Adrenal gland (tissue), 9 donors: ENCODE measurements at regions not wholly inside any gene's neighbourhood (a gene's known extent, or its start where the extent isn't known, plus 50 kb on each side); places are given as distances from the start of the nearest gene placed in this dataset.

ENCODE experiments used
- DNase-seq, 7 donors: peaks; one replicate each; pipeline ENCODE4 v3.0.0-alpha.2; 2019 to 2020
- H3K27ac ChIP-seq, 5 donors: fragments of 200-600 bp; sonication (generic) in 4 of 5; 1 replicate in 3 of 5; 2 replicates in 2 of 5; pipeline versions ENCODE4 v1.5.1 to v1.8.0; 2016 to 2020; ENCODE audit warnings: mild to moderate bottlenecking in 1 of 5
- H3K27me3 ChIP-seq: fragments of 200-600 bp; 2 replicates; pipeline ENCODE4 v1.8.0; 2021
- H3K36me3 ChIP-seq, 2 donors: fragments of 200-600 bp; replicated peaks in 1 of 2; 1 replicate in 1 of 2; 2 replicates in 1 of 2; pipeline versions ENCODE4 v1.5.1 to v1.8.0; 2018 to 2022
- H3K4me1 ChIP-seq, 2 donors: fragments of 200-600 bp; replicated peaks in 1 of 2; 1 replicate in 1 of 2; 2 replicates in 1 of 2; pipeline versions ENCODE4 v1.5.1 to v1.8.0; 2018 to 2021
- H3K4me3 ChIP-seq, 4 donors: fragments of 200-600 bp; sonication (generic) in 3 of 4; one replicate each; pipeline ENCODE4 v1.5.1; 2016 to 2018
- H3K9me3 ChIP-seq, 3 donors: fragments of 200-600 bp; sonication (generic) in 1 of 3; replicated peaks in 1 of 3; 1 replicate in 2 of 3; 2 replicates in 1 of 3; pipeline versions ENCODE4 v1.5.1 to v1.8.0; 2016 to 2021
- CTCF ChIP-seq, 6 experiments: fragments of 450-650 bp in 4 of 6; fragments of 200-600 bp in 2 of 6; sonication (generic) in 1 of 6; IDR thresholded peaks; 1 replicate in 5 of 6; 2 replicates in 1 of 6; pipeline versions ENCODE4 v1.5.1 to v1.8.0; 2016 to 2021; ENCODE audit warnings: antibody characterized with exemption in 6 of 6, mild to moderate bottlenecking in 2 of 6, moderate library complexity in 1 of 6
- POLR2A ChIP-seq, 2 donors: fragments of 450-650 bp; IDR thresholded peaks; one replicate each; pipeline ENCODE4 v1.6.1; 2017; ENCODE audit warnings: antibody characterized with exemption in 2 of 2, mild to moderate bottlenecking in 2 of 2, moderate library complexity in 1 of 2
- WGBS, 4 donors: extraction: QIAGEN DNeasy Blood & Tissue Kit in 2 of 4; methylation state at CpG; one replicate each; pipeline versions ENCODE4 v1.1.5 to v1.1.7; 2013 to 2017; 5-methylcytosine and 5-hydroxymethylcytosine counted together
- intact Hi-C, 2 donors: fragments of 100-400 bp; cut with DNase I; formaldehyde crosslinking; loops; one replicate each; pipeline versions ENCODE4 v1.14.1 to v1.15.0; 2022 to 2023
- donor health status: healthy with polysubstance abuse.
- donor health status: Bipolar disorder and iron deficiency.
- donor health status: DM: yes; HTN: yes; CAD: no.
- donor health status: DM: no; HTN: no; CAD: no.
- donor health status: DM: no; HTN: no; CAD: no.

GRCh38 chr21:22263890-22264289 is 1265.7 kb downstream of the NCAM2 start:
- Histone ChIP-seq H3K36me3 (no peaks in the 10 kb centered on the region), H3K27ac (no peak overlapping the region), H3K9me3 (no peaks in the 10 kb centered on the region), H3K4me1 (no peaks in the 10 kb centered on the region), H3K4me3 (no peak overlapping the region), H3K27me3 (no peaks in the 10 kb centered on the region)
- WGBS, 4 donors = 91 to 94% (median 93%) methylated on average over 8 of the region's 8 CpGs
- no peak for DNase-seq
- intact Hi-C loops = no loop called here
- no peak for TF ChIP-seq CTCF (IDR thresholded peaks at IDR 0.05)
- no peak for TF ChIP-seq POLR2A (IDR thresholded peaks at IDR 0.05)

- Histone ChIP-seq H3K4me1 (no peaks in the 10 kb centered on the region), H3K4me3 (no peak overlapping the region), H3K27ac (no peak overlapping the region), H3K9me3 (no peaks in the 10 kb centered on the region), H3K27me3 (no peaks in the 10 kb centered on the region), H3K36me3 (no peaks in the 10 kb centered on the region)
- 79 to 85% (median 85%) methylated on average over 2 of the region's 2 CpGs for WGBS, 4 donors
- intact Hi-C loops = no loop called here
- DNase-seq = no peak
- TF ChIP-seq CTCF (IDR thresholded peaks at IDR 0.05) (no peak), POLR2A (IDR thresholded peaks at IDR 0.05) (no peak)
Measured at GRCh38 chr21:22277341-22277740, 1279.1 kb downstream of the NCAM2 start.

- Histone ChIP-seq H3K4me3 (no peak overlapping the region), H3K36me3 (no peaks in the 10 kb centered on the region), H3K27me3 (no peaks in the 10 kb centered on the region), H3K27ac (no peak overlapping the region), H3K9me3 (no peaks in the 10 kb centered on the region), H3K4me1 (no peaks in the 10 kb centered on the region)
- intact Hi-C loops = no loop called here
- TF ChIP-seq CTCF (IDR thresholded peaks at IDR 0.05) = no peak
- WGBS, 4 donors = 74 to 83% (median 76%) methylated on average over 2 of the region's 2 CpGs
- DNase-seq = no peak
Measured at GRCh38 chr21:22278366-22278765, 1280.2 kb downstream of the NCAM2 start.

GRCh38 chr21:22280851-22281250 is 1282.6 kb downstream of the NCAM2 start:
- Histone ChIP-seq H3K4me1 (no peaks in the 10 kb centered on the region), H3K36me3 (no peaks in the 10 kb centered on the region), H3K9me3 (no peaks in the 10 kb centered on the region), H3K4me3 (no peak overlapping the region), H3K27ac (no peak overlapping the region), H3K27me3 (no peaks in the 10 kb centered on the region)
- no peak for TF ChIP-seq POLR2A (IDR thresholded peaks at IDR 0.05)
- no peak for TF ChIP-seq CTCF (IDR thresholded peaks at IDR 0.05)
- 61 to 75% (median 68%) methylated on average over 2 of the region's 2 CpGs for WGBS, 4 donors
- intact Hi-C loops = no loop called here
- DNase-seq = no peak
